Activated CD8-positive, alpha-beta T cell treated with anti-CD3 and anti-CD28 coated beads for 36 hours (primary cell): ENCODE measurements at regions not wholly inside any gene's neighbourhood (a gene's known extent, or its start where the extent isn't known, plus 50 kb on each side); places are given as distances from the start of the nearest gene placed in this dataset.

Source experiments
- ATAC-seq: fragments of 200-7000 bp; cut with Tn5 transposase; one replicate; pipeline ENCODE4 v1.10.0; 2021; ENCODE audit warnings: mild to moderate bottlenecking, moderate library complexity
- CTCF ChIA-PET: fragments of 350-600 bp; sonication (Branson Sonifier 250); formaldehyde crosslinking; loops from one replicate; lab custom pipeline; 2021; ENCODE audit warnings: antibody characterized with exemption; lab: Charles Lee
- POLR2A ChIA-PET: fragments of 350-600 bp; sonication (Branson Sonifier 250); formaldehyde crosslinking; loops from one replicate; lab custom pipeline; 2021; ENCODE audit warnings: antibody characterized with exemption; lab: Charles Lee
- DNase-seq: peaks from one replicate; pipeline ENCODE4 v3.0.0-alpha.2; 2020
- H3K27ac Mint-ChIP-seq: one replicate; pipeline ENCODE4 v1.8.0; 2021; ENCODE audit warnings: mild to moderate bottlenecking, mixed read lengths
- H3K27me3 Mint-ChIP-seq: one replicate; pipeline ENCODE4 v1.8.0; 2021; ENCODE audit warnings: mixed read lengths
- H3K36me3 Mint-ChIP-seq: one replicate; pipeline ENCODE4 v1.8.0; 2021; ENCODE audit warnings: low read depth, mixed read lengths
- H3K4me1 Mint-ChIP-seq: one replicate; pipeline ENCODE4 v1.8.0; 2021; ENCODE audit warnings: low read depth, mixed read lengths
- H3K4me3 Mint-ChIP-seq: one replicate; pipeline ENCODE4 v1.8.0; 2021; ENCODE audit warnings: mild to moderate bottlenecking, moderate library complexity, mixed read lengths
- H3K9me3 Mint-ChIP-seq: one replicate; pipeline ENCODE4 v1.8.0; 2021; ENCODE audit warnings: mixed read lengths
- CTCF ChIP-seq: fragments of 200-600 bp; IDR thresholded peaks from one replicate; pipeline ENCODE4 v1.8.0; 2022; ENCODE audit warnings: antibody characterized with exemption, mild to moderate bottlenecking
- intact Hi-C: fragments of 100-400 bp; cut with micrococcal nuclease; formaldehyde crosslinking; loops from one replicate; pipeline ENCODE4 v1.10.0; 2022

- no peaks in the 10 kb centered on the region for H3K9me3 Mint-ChIP-seq
- no peak for ATAC-seq
- no peak for TF ChIP-seq CTCF
- CTCF ChIA-PET: interaction anchor here (1.3 kb wide), 2 partner anchors 21 to 127 kb away, joined by 3 read pairs; no protein-coding TSS in a partner anchor
- no peak overlapping the region for H3K4me3 Mint-ChIP-seq
- intact Hi-C loops: no loop called here
- H3K36me3 Mint-ChIP-seq: no peaks in the 10 kb centered on the region
- POLR2A ChIA-PET: no interaction called here
- H3K4me1 Mint-ChIP-seq: no peaks in the 10 kb centered on the region
- H3K27me3 Mint-ChIP-seq: no peaks in the 10 kb centered on the region
- H3K27ac Mint-ChIP-seq: no peak overlapping the region
- DNase-seq: no peak
Measured at GRCh38 chr3:13218541-13218908, 145.3 kb upstream of the IQSEC1 start.

GRCh38 chr3:13217736-13218540 is 144.7 kb upstream of the IQSEC1 start:
- ATAC-seq (no peak), DNase-seq (no peak)
- no peaks in the 10 kb centered on the region for H3K9me3 Mint-ChIP-seq
- POLR2A ChIA-PET: no interaction called here
- H3K4me3 Mint-ChIP-seq: no peak overlapping the region
- H3K36me3 Mint-ChIP-seq: no peaks in the 10 kb centered on the region
- intact Hi-C loops: no loop called here
- CTCF ChIA-PET: interaction anchor here (1.3 kb wide), 2 partner anchors 20 to 126 kb away, joined by 3 read pairs; no protein-coding TSS in a partner anchor
- no peaks in the 10 kb centered on the region for H3K27me3 Mint-ChIP-seq
- H3K27ac Mint-ChIP-seq: no peak overlapping the region
- no peak for TF ChIP-seq CTCF
- no peaks in the 10 kb centered on the region for H3K4me1 Mint-ChIP-seq

- ATAC-seq: no peak
- TF ChIP-seq CTCF: no peak
- intact Hi-C loops: no loop called here
- Mint-ChIP-seq H3K9me3 (no peaks in the 10 kb centered on the region), H3K36me3 (no peaks in the 10 kb centered on the region), H3K27ac (no peak overlapping the region), H3K4me3 (no peak overlapping the region), H3K27me3 (no peaks in the 10 kb centered on the region), H3K4me1 (no peaks in the 10 kb centered on the region)
- DNase-seq: no peak
- POLR2A ChIA-PET: no interaction called here
- CTCF ChIA-PET: interaction anchor here (0.9 to 1.3 kb wide), 2 partner anchors 108 to 125 kb away, joined by 3 read pairs; no protein-coding TSS in a partner anchor
Measured at GRCh38 chr3:13217253-13217652, 144.0 kb upstream of the IQSEC1 start.

GRCh38 chr3:13215940-13216546 is 142.8 kb upstream of the IQSEC1 start:
- Mint-ChIP-seq H3K4me1 (no peaks in the 10 kb centered on the region), H3K9me3 (no peaks in the 10 kb centered on the region), H3K27me3 (no peaks in the 10 kb centered on the region), H3K36me3 (no peaks in the 10 kb centered on the region), H3K27ac (no peak overlapping the region), H3K4me3 (no peak overlapping the region)
- POLR2A ChIA-PET: no interaction called here
- no peak for ATAC-seq
- no peak for TF ChIP-seq CTCF
- no peak for DNase-seq
- intact Hi-C loops: no loop called here
- CTCF ChIA-PET: no interaction called here
